ENCODE measurements at regions not wholly inside any gene's neighbourhood (a gene's known extent, or its start where the extent isn't known, plus 50 kb on each side); places are given as distances from the start of the nearest gene placed in this dataset.
"Not testable (repeated sequence)": the region's sequence is repeated elsewhere in the genome, so short reads cannot be mapped to it uniquely, and the experiment has no call there.

DNA sequence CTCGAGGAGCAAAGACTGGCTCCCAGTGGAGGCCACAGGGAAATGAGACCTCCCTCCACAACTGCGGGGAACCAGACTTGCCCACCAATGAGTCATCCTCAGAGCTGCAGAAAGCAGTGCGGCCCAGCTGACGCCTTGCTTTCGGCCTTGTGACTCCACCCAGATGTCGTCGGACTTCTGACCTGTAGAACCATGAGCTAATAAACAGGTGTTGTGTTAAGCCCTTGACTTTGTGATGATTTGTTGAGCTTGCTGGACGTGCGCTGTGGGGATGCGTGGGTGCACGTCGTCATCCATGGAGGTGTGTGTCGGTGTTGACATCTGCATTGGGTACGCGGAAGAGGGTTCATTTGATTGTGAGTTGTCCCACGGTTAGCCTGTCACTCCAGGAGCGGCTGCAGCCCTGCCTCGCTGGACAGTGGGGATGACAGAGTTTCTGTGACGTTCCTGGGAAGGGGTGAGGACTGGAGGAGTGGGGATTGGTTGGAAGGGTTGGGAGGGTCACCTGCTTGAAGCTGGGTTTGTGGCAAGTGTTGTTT lies 154.1 kb downstream of the SH3BP4 start:
- H3K4me3 ChIP-seq (ENCODE audit: low read depth, low read length) = no peak overlapping the region
- no peak for DNase-seq (ENCODE audit: low read depth)
- TF ChIP-seq CTCF (conservative IDR thresholded peaks at IDR 0.05; ENCODE audit: low read depth, low read length) = no peak

GRCh38 chr2:235106874-235107639 lies 155.2 kb downstream of the SH3BP4 start:
- peak; percentile 22 for DNase-seq (ENCODE audit: low read depth)
- TF ChIP-seq CTCF (conservative IDR thresholded peaks at IDR 0.05; ENCODE audit: low read depth, low read length) = peak; percentile 94
- H3K4me3 ChIP-seq (ENCODE audit: low read depth, low read length) = no peak overlapping the region

- no peak overlapping the region for H3K4me3 ChIP-seq (ENCODE audit: low read depth, low read length)
- no peak for TF ChIP-seq CTCF (conservative IDR thresholded peaks at IDR 0.05; ENCODE audit: low read depth, low read length)
- no peak for DNase-seq (ENCODE audit: low read depth)
These were observed 155.8 kb downstream of the SH3BP4 start for GRCh38 chr2:235107640-235107951.

DNA sequence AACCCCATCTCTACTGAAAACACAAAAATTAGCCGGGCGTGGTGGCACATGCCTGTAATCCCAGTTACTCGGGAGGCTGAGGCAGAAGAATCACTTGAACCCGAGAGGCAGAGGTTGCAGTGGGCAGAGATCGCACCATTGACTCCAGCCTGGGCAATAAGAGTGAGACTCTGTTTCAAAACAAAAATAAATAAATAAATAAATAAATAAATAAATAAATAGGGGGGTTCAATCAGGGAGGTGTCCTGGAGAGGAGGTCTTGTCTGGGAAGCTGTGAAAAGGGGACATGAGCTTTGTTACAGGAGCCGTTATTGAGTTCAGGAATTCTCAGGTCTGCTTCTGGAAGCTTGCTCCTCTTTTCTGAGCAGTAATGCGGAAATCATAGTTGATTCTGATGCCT lies 157.7 kb downstream of the SH3BP4 start:
- not testable (repeated sequence) for H3K4me3 ChIP-seq (ENCODE audit: low read depth, low read length); DNase-seq (ENCODE audit: low read depth)

GRCh38 chr2:235112365-235112764 lies 160.5 kb downstream of the SH3BP4 start:
- DNase-seq (ENCODE audit: low read depth) = no peak
- H3K4me3 ChIP-seq (ENCODE audit: low read depth, low read length) = no peak overlapping the region
- no peak for TF ChIP-seq CTCF (conservative IDR thresholded peaks at IDR 0.05; ENCODE audit: low read depth, low read length)

- TF ChIP-seq CTCF (conservative IDR thresholded peaks at IDR 0.05; ENCODE audit: low read depth, low read length) = peak; percentile 13
- no peak overlapping the region for H3K4me3 ChIP-seq (ENCODE audit: low read depth, low read length)
- DNase-seq (ENCODE audit: low read depth) = no peak
These were observed 162.0 kb downstream of the SH3BP4 start for GRCh38 chr2:235113854-235114253.

GRCh38 chr2:235114286-235114685 lies 162.5 kb downstream of the SH3BP4 start:
- no peak for TF ChIP-seq CTCF (conservative IDR thresholded peaks at IDR 0.05; ENCODE audit: low read depth, low read length)
- no peak for DNase-seq (ENCODE audit: low read depth)
- no peak overlapping the region for H3K4me3 ChIP-seq (ENCODE audit: low read depth, low read length)
